ENCODE measurements at regions not wholly inside any gene's neighbourhood (a gene's known extent, or its start where the extent isn't known, plus 50 kb on each side); places are given as distances from the start of the nearest gene placed in this dataset.

DNA sequence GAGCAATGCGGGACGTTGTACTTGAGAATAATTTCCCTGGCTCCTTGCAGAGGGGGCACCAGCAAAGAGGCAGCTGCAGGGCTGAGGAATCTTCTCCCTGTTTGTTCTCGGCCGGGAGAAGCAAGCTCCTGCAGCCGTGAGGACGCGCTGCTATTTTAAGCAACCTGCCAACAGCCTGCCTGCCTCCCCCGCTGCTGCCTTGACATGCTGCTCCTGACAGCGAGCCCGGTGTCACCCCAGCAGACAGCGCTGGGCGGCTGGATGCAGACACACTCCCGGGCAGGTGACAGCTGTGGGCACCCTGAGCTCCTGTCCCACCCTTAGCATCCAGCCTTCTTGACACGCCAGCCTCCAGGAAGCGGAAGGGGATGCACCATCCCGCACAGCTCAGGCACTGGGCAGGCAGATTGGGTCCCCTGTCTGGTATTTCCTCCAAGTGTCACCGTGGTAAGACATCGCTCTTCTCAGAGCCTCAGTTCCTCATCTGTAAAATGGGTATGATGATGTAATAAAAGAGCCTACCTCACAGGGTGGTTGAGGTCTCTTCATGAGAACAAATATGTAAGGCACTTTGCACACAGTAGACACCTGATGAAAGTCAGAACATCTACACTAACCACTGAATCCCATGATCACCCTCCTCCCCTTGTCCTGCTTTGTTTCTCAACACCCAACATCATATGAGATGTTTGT lies 530.6 kb downstream of the MN1 start:
- CTCF ChIA-PET: no interaction called here
- DNase-seq: no peak

GRCh38 chr22:27273436-27273835 lies 528.1 kb downstream of the MN1 start:
- no peaks in the 10 kb centered on the region for H3K36me3 Mint-ChIP-seq (ENCODE audit: low read depth)
- no peak overlapping the region for H3K27ac Mint-ChIP-seq
- intact Hi-C loops (cut with micrococcal nuclease): no loop called here
- H3K4me3 Mint-ChIP-seq: no peak overlapping the region
- H3K9me3 Mint-ChIP-seq: no peaks in the 10 kb centered on the region
- CTCF ChIA-PET: interaction anchor here (0.5 kb wide), 1 partner anchor 167 kb away, joined by 3 read pairs; no protein-coding TSS in a partner anchor
- DNase-seq: no peak
- peaks cover 28% of the 10 kb centered on the region for H3K27me3 Mint-ChIP-seq (ENCODE audit: low read depth)
- no peaks in the 10 kb centered on the region for H3K4me1 Mint-ChIP-seq (ENCODE audit: low read depth)

More for the DNA sequence above, 530.6 kb downstream of the MN1 start:
- H3K27ac Mint-ChIP-seq: no peak overlapping the region
- no peak overlapping the region for H3K4me3 Mint-ChIP-seq
- intact Hi-C loops (cut with micrococcal nuclease): no loop called here
- no peaks in the 10 kb centered on the region for H3K4me1 Mint-ChIP-seq (ENCODE audit: low read depth)
- peaks cover 25% of the 10 kb centered on the region for H3K27me3 Mint-ChIP-seq (ENCODE audit: low read depth)
- no peaks in the 10 kb centered on the region for H3K9me3 Mint-ChIP-seq
- H3K36me3 Mint-ChIP-seq (ENCODE audit: low read depth): no peaks in the 10 kb centered on the region

DNA sequence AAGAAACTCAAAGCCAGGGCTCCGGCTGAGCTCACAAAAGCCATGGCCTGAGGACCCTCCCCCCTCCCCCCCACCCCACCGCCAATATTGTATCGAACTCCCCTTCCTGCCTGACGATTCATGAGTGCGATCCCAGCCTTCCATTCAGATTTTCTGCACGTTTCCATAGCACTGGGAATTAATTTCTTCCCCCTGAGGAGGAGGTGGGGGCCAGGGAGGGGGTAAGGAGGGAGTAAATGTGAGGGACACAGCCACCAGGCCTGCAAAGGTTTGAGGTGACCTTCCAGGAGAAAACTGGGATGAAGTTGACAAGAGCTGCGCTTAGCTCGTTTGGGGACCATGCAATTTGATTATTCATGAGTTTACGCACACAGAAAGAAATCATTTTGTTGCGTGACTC lies 527.7 kb downstream of the MN1 start:
- Mint-ChIP-seq H3K27ac (no peak overlapping the region), H3K36me3 (ENCODE audit: low read depth) (no peaks in the 10 kb centered on the region), H3K4me3 (no peak overlapping the region), H3K27me3 (ENCODE audit: low read depth) (peaks cover 28% of the 10 kb centered on the region), H3K9me3 (no peaks in the 10 kb centered on the region), H3K4me1 (ENCODE audit: low read depth) (no peaks in the 10 kb centered on the region)
- CTCF ChIA-PET: interaction anchor here (0.5 kb wide), 1 partner anchor 167 kb away, joined by 3 read pairs; no protein-coding TSS in a partner anchor
- intact Hi-C loops (cut with micrococcal nuclease): no loop called here
- no peak for DNase-seq

DNA sequence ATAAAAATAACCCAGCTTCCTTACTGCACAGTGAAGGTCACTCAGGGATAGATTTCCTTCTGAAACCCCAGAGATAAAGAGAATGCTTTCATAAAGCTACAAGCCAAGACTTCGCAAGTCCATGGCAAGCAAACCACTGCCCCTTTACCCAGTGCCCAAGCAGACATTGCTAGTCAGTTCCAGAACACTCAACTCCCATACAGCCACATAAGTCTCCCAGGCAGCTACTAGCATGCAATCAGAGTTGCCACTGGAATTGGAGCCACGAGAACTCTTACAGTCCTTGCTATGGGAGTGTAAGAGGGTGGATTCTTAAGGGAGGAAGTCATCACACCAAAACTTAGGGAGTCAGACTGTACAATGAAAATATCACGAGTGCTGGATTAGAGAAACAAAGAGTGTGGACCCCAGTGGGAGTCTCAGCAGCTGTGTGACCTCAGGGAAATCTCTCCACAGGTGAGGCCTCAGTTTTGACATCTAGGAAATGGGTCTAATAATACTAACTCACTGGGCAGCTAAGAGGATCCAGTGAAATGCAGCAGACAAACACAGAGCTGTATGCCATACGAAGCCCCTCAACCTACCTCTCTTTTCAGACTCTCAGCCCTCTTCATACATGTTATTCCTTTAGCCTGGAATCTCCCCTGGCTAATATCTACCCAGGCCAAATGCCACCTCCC lies 526.6 kb downstream of the MN1 start:
- DNase-seq: no peak
- H3K27me3 Mint-ChIP-seq (ENCODE audit: low read depth): peaks cover 25% of the 10 kb centered on the region
- intact Hi-C loops (cut with micrococcal nuclease): no loop called here
- no peak overlapping the region for H3K27ac Mint-ChIP-seq
- H3K36me3 Mint-ChIP-seq (ENCODE audit: low read depth): no peaks in the 10 kb centered on the region
- H3K4me1 Mint-ChIP-seq (ENCODE audit: low read depth): no peaks in the 10 kb centered on the region
- H3K4me3 Mint-ChIP-seq: no peak overlapping the region
- no peaks in the 10 kb centered on the region for H3K9me3 Mint-ChIP-seq
- CTCF ChIA-PET: interaction anchor here (0.8 kb wide), 1 partner anchor 9 kb away, joined by 3 read pairs; no protein-coding TSS in a partner anchor

GRCh38 chr22:27278946-27279345 lies 522.6 kb downstream of the MN1 start:
- Mint-ChIP-seq H3K4me1 (ENCODE audit: low read depth) (no peaks in the 10 kb centered on the region), H3K9me3 (no peaks in the 10 kb centered on the region), H3K27me3 (ENCODE audit: low read depth) (peaks cover 18% of the 10 kb centered on the region), H3K27ac (no peak overlapping the region), H3K4me3 (no peak overlapping the region), H3K36me3 (ENCODE audit: low read depth) (no peaks in the 10 kb centered on the region)
- no peak for DNase-seq
- intact Hi-C loops (cut with micrococcal nuclease): no loop called here
- CTCF ChIA-PET: no interaction called here

DNA sequence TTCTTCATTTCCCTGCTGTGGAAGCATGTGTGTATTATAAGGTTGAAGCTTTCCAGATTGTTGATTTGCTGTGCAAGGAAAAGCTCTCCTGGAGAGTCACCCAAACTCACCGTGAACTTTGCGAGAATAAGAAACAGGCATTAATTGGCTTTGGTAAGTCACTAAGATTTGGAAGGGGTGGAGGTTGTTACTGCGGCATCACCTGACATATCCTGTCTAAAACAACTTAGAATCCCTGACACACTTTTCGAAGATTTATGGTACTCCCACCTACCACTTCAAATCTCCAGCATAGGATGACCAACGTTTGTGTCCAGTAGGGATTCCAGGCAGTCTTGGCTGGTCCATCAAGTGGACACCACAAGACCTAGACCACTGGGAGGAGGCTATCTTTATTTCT lies 518.3 kb downstream of the MN1 start:
- DNase-seq: no peak
- Mint-ChIP-seq H3K27ac (no peak overlapping the region), H3K9me3 (no peaks in the 10 kb centered on the region), H3K27me3 (ENCODE audit: low read depth) (peaks cover 6% of the 10 kb centered on the region), H3K4me1 (ENCODE audit: low read depth) (no peaks in the 10 kb centered on the region), H3K4me3 (no peak overlapping the region), H3K36me3 (ENCODE audit: low read depth) (no peaks in the 10 kb centered on the region)
- intact Hi-C loops (cut with micrococcal nuclease): no loop called here
- CTCF ChIA-PET: no interaction called here

- Mint-ChIP-seq H3K27me3 (ENCODE audit: low read depth) (peaks cover 3% of the 10 kb centered on the region), H3K4me1 (ENCODE audit: low read depth) (no peaks in the 10 kb centered on the region), H3K27ac (no peak overlapping the region), H3K36me3 (ENCODE audit: low read depth) (no peaks in the 10 kb centered on the region), H3K9me3 (no peaks in the 10 kb centered on the region), H3K4me3 (no peak overlapping the region)
- DNase-seq: no peak
- CTCF ChIA-PET: no interaction called here
- intact Hi-C loops (cut with micrococcal nuclease): no loop called here
Observed at GRCh38 chr22:27283714-27284113, 517.8 kb downstream of the MN1 start.

- Mint-ChIP-seq H3K4me1 (ENCODE audit: low read depth) (no peaks in the 10 kb centered on the region), H3K9me3 (no peaks in the 10 kb centered on the region), H3K27ac (no peak overlapping the region), H3K4me3 (no peak overlapping the region), H3K36me3 (ENCODE audit: low read depth) (no peaks in the 10 kb centered on the region), H3K27me3 (ENCODE audit: low read depth) (peaks cover 3% of the 10 kb centered on the region)
- CTCF ChIA-PET: no interaction called here
- DNase-seq: no peak
- intact Hi-C loops (cut with micrococcal nuclease): no loop called here
Observed at GRCh38 chr22:27284324-27284723, 517.2 kb downstream of the MN1 start.

DNA sequence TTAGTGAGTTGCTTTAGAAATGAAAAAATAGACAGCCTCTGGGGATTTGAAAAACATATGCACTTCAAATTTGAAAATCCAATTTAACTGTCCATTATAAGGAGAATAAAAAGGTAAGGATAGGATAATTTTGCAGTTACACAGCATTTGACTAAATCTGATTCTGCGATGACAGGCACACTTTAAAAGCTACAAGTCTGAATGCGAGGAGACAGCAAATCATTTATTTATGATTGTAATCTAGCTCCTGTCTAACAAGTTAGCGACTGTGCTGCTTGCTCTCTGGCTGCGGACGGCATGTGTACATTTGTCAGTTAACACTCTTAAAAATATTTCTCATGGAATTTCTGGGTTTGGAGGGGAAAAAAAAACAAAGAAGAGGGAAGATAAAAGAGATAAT lies 514.8 kb downstream of the MN1 start:
- intact Hi-C loops (cut with micrococcal nuclease): no loop called here
- Mint-ChIP-seq H3K27ac (no peak overlapping the region), H3K9me3 (no peaks in the 10 kb centered on the region), H3K27me3 (ENCODE audit: low read depth) (peaks cover under 1% of the 10 kb centered on the region), H3K36me3 (ENCODE audit: low read depth) (no peaks in the 10 kb centered on the region), H3K4me3 (no peak overlapping the region), H3K4me1 (ENCODE audit: low read depth) (no peaks in the 10 kb centered on the region)
- no peak for DNase-seq
- CTCF ChIA-PET: no interaction called here

GRCh38 chr22:27292542-27293299 lies 508.8 kb downstream of the MN1 start:
- Mint-ChIP-seq H3K36me3 (ENCODE audit: low read depth) (no peaks in the 10 kb centered on the region), H3K4me1 (ENCODE audit: low read depth) (no peaks in the 10 kb centered on the region), H3K9me3 (no peaks in the 10 kb centered on the region), H3K27ac (no peak overlapping the region), H3K4me3 (no peak overlapping the region), H3K27me3 (ENCODE audit: low read depth) (peaks cover 19% of the 10 kb centered on the region)
- CTCF ChIA-PET: no interaction called here
- no peak for DNase-seq
- intact Hi-C loops (cut with micrococcal nuclease): no loop called here

- DNase-seq: no peak
- CTCF ChIA-PET: no interaction called here
- H3K36me3 Mint-ChIP-seq (ENCODE audit: low read depth): no peaks in the 10 kb centered on the region
- H3K9me3 Mint-ChIP-seq: no peaks in the 10 kb centered on the region
- no peaks in the 10 kb centered on the region for H3K4me1 Mint-ChIP-seq (ENCODE audit: low read depth)
- H3K27ac Mint-ChIP-seq: no peak overlapping the region
- H3K27me3 Mint-ChIP-seq (ENCODE audit: low read depth): peaks cover 28% of the 10 kb centered on the region
- H3K4me3 Mint-ChIP-seq: no peak overlapping the region
- intact Hi-C loops (cut with micrococcal nuclease): no loop called here
Observed at GRCh38 chr22:27293721-27294445, 507.7 kb downstream of the MN1 start.

- Mint-ChIP-seq H3K27ac (no peak overlapping the region), H3K9me3 (no peaks in the 10 kb centered on the region), H3K4me1 (ENCODE audit: low read depth) (no peaks in the 10 kb centered on the region), H3K4me3 (no peak overlapping the region), H3K27me3 (ENCODE audit: low read depth) (peaks cover 33% of the 10 kb centered on the region), H3K36me3 (ENCODE audit: low read depth) (no peaks in the 10 kb centered on the region)
- CTCF ChIA-PET: no interaction called here
- intact Hi-C loops (cut with micrococcal nuclease): no loop called here
- no peak for DNase-seq
Observed at GRCh38 chr22:27295040-27295439, 506.5 kb downstream of the MN1 start.
